WTC11 (cell line): ENCODE measurements at regions not wholly inside any gene's neighbourhood (a gene's known extent, or its start where the extent isn't known, plus 50 kb on each side); places are given as distances from the start of the nearest gene placed in this dataset.

Source experiments
- CREB1 ChIP-seq: sonication (generic); formaldehyde crosslinking; IDR thresholded peaks from 2 replicates; pipeline ENCODE4 v1.8.0; 2023; ENCODE audit warnings: mild to moderate bottlenecking, missing genetic modification reagents
- CTCF ChIP-seq: fragments of 200-600 bp; IDR thresholded peaks from 2 replicates; pipeline ENCODE4 v1.8.0; 2022; ENCODE audit warnings: antibody characterized with exemption
- TCF7 ChIP-seq: sonication (generic); formaldehyde crosslinking; IDR thresholded peaks from 2 replicates; pipeline ENCODE4 v1.8.0; 2022; ENCODE audit warnings: mild to moderate bottlenecking, low read depth, missing genetic modification reagents, moderate library complexity
- TF ChIP-seq, protein P1 (sequence below): sonication (generic); formaldehyde crosslinking; conservative IDR thresholded peaks from 2 replicates; pipeline ENCODE4 v1.8.1; 2023; ENCODE audit warnings: mild to moderate bottlenecking, low read depth, missing genetic modification reagents, moderate library complexity

DNA sequence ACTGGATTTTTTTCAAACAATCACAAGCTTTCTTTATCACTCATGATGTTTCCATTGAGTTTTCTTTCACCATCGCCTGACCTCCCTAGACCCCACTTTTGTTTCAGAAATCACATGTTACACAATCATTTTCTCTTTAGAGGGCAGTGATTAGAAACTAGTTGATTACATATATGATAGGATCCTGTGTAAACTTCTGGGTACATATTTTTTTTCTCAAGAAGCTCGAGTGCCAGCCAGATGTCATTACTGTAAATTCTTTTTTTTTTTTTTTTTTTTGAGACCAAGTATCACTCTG lies 62.4 kb upstream of the PSMA6 start:
- TF ChIP-seq CREB1 (CRISPR knock-in tag) (no peak), CTCF (no peak), TCF7 (CRISPR knock-in tag) (no peak)
- TF ChIP-seq, protein P1, sequence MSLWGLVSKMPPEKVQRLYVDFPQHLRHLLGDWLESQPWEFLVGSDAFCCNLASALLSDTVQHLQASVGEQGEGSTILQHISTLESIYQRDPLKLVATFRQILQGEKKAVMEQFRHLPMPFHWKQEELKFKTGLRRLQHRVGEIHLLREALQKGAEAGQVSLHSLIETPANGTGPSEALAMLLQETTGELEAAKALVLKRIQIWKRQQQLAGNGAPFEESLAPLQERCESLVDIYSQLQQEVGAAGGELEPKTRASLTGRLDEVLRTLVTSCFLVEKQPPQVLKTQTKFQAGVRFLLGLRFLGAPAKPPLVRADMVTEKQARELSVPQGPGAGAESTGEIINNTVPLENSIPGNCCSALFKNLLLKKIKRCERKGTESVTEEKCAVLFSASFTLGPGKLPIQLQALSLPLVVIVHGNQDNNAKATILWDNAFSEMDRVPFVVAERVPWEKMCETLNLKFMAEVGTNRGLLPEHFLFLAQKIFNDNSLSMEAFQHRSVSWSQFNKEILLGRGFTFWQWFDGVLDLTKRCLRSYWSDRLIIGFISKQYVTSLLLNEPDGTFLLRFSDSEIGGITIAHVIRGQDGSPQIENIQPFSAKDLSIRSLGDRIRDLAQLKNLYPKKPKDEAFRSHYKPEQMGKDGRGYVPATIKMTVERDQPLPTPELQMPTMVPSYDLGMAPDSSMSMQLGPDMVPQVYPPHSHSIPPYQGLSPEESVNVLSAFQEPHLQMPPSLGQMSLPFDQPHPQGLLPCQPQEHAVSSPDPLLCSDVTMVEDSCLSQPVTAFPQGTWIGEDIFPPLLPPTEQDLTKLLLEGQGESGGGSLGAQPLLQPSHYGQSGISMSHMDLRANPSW, result no peak
